ENCODE measurements at regions not wholly inside any gene's neighbourhood (a gene's known extent, or its start where the extent isn't known, plus 50 kb on each side); places are given as distances from the start of the nearest gene placed in this dataset.

GRCh38 chr11:115007851-115008250 lies 329.5 kb downstream of the NXPE2 start:
- H3K4me3 ChIP-seq (replicated peaks in 1 of 2; ENCODE audit: low read depth in 2 of 2, low read length in 2 of 2), result no peak overlapping the region
- DNase-seq (ENCODE audit: low read depth in 2 of 2), result no peak

DNA sequence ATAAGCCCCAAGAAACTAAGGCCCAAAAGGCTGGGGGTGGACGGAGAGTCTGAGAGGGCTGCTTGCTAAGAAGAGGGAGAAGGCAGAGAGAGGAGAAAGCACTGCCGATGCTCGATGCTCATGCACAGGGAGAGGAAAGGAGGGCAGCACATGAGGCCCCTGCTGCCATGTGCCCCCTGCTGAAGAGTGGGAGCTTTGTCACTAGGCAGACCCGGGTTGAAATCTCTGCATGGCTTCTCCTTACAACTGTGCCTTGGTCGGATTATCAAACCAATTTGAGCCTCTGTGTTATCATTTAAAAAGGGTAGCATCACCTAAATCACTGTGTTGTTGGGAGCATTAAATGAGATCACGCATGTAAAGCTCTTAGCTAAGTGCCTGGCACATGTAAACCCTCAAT lies 330.5 kb downstream of the NXPE2 start:
- TF ChIP-seq, protein P1, sequence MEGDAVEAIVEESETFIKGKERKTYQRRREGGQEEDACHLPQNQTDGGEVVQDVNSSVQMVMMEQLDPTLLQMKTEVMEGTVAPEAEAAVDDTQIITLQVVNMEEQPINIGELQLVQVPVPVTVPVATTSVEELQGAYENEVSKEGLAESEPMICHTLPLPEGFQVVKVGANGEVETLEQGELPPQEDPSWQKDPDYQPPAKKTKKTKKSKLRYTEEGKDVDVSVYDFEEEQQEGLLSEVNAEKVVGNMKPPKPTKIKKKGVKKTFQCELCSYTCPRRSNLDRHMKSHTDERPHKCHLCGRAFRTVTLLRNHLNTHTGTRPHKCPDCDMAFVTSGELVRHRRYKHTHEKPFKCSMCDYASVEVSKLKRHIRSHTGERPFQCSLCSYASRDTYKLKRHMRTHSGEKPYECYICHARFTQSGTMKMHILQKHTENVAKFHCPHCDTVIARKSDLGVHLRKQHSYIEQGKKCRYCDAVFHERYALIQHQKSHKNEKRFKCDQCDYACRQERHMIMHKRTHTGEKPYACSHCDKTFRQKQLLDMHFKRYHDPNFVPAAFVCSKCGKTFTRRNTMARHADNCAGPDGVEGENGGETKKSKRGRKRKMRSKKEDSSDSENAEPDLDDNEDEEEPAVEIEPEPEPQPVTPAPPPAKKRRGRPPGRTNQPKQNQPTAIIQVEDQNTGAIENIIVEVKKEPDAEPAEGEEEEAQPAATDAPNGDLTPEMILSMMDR (IDR thresholded peaks at IDR 0.05; ENCODE audit: low read depth, low read length), result no peak
- H3K4me3 ChIP-seq (replicated peaks in 1 of 2; ENCODE audit: low read depth in 2 of 2, low read length in 2 of 2), result no peak overlapping the region
- DNase-seq (ENCODE audit: low read depth in 2 of 2), result no peak

More at GRCh38 chr11:115007851-115008250, 329.5 kb downstream of the NXPE2 start:
- TF ChIP-seq, protein P1 (IDR thresholded peaks at IDR 0.05; ENCODE audit: low read depth, low read length), result no peak

DNA sequence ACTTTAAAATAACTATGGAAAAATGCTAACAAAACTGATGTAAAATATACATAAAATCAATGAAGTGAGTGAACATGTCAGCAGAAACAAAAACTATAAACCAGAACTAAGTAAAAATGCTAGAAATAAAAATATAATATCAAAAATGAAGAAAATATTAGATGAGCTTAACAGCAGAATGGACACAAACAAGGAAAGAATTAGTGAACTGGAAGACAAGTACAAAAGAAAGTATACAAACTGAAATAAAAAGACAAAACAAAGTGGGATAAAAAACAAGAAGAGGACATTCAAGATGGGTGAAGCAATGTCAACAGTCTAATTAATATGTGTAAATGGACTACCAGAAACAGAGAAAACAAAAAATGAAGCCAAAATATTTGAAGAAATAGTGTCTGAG lies 339.2 kb downstream of the NXPE2 start:
- TF ChIP-seq, protein P1 (IDR thresholded peaks at IDR 0.05; ENCODE audit: low read depth, low read length), result no peak

DNA sequence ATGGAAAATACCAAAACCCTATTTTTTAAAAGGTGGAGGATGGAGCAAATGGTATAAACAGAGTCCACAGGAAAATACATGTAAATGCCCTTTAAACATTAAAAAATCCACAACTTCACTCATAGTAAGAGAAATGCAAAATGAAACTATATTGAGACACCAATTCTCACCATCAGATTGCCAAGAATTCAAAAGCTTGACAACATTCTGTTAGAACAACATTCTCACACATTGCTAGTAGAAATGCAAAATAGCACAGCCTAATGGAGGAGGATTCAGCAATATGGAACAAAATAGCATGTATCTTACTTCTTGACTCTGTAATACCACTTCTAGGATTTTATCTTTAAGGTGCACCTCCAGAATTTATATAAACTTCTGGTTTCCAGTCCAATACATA lies 351.8 kb downstream of the NXPE2 start:
- no peak for DNase-seq (ENCODE audit: low read depth in 2 of 2)
- TF ChIP-seq, protein P1 (IDR thresholded peaks at IDR 0.05; ENCODE audit: low read depth, low read length), result no peak
- H3K4me3 ChIP-seq (replicated peaks in 1 of 2; ENCODE audit: low read depth in 2 of 2, low read length in 2 of 2), result no peak overlapping the region

More for the DNA sequence above, 339.2 kb downstream of the NXPE2 start:
- no peak overlapping the region for H3K4me3 ChIP-seq (replicated peaks in 1 of 2; ENCODE audit: low read depth in 2 of 2, low read length in 2 of 2)
- no peak for DNase-seq (ENCODE audit: low read depth in 2 of 2)

- no peak for DNase-seq (ENCODE audit: low read depth in 2 of 2)
- TF ChIP-seq, protein P1 (IDR thresholded peaks at IDR 0.05; ENCODE audit: low read depth, low read length), result no peak
- no peak overlapping the region for H3K4me3 ChIP-seq (replicated peaks in 1 of 2; ENCODE audit: low read depth in 2 of 2, low read length in 2 of 2)
These were observed 358.3 kb downstream of the NXPE2 start for GRCh38 chr11:115036406-115037180.

- no peak for DNase-seq (ENCODE audit: low read depth in 2 of 2)
- no peak overlapping the region for H3K4me3 ChIP-seq (replicated peaks in 1 of 2; ENCODE audit: low read depth in 2 of 2, low read length in 2 of 2)
- TF ChIP-seq, protein P1 (IDR thresholded peaks at IDR 0.05; ENCODE audit: low read depth, low read length), result no peak
These were observed 363.7 kb downstream of the NXPE2 start for GRCh38 chr11:115042002-115042401.

Data from cardiac fibroblast (primary cell).